ENCODE measurements at regions not wholly inside any gene's neighbourhood (a gene's known extent, or its start where the extent isn't known, plus 50 kb on each side); places are given as distances from the start of the nearest gene placed in this dataset.

- no peaks in the 10 kb centered on the region for H3K4me1 Mint-ChIP-seq
- no peaks in the 10 kb centered on the region for H3K36me3 Mint-ChIP-seq
- no peak for DNase-seq (ENCODE audit: low spot score in 2 of 2)
- no peak overlapping the region for H3K27ac Mint-ChIP-seq
- no peaks in the 10 kb centered on the region for H3K9me3 Mint-ChIP-seq
- no peak overlapping the region for H3K4me3 Mint-ChIP-seq
- no peak for ATAC-seq
Observed at GRCh38 chr4:163662768-163663167, 168.3 kb downstream of the TMA16 start.

DNA sequence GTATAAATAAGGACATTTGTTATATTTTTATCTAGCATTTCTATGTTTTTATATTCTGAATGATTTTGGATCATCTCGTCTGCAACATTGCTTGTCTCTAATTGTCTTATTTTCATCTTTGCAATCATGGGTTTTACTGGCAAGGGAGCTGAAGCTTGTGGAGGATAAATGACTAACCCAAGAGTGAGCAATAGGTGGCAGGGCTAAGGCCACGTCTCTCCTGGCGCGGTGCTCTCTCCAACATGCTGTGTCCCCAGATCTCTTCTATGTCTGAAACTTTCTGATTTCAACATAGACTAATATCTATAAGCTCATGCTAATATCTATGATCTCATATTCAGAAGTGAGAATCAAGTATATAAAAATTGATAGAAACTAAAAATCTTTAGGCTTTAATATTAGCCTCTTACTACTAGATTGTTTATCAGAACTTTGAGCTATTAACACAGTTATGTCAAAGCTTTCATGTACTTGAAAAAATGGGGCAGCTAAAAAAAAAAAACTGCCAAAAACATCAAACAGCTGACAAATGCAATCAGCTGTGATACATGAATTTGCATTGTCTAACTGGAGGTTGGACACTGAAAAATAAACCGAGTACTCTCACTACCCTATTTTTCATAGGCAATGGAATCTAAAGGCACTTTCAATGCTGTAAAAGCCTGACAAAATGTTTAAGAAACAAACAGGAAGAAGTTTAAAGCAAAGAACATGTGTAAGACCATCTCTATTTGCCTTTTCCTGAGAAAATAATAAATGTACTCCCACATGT is 169.2 kb downstream of the TMA16 start:
- ATAC-seq (peak; percentile 43), DNase-seq (ENCODE audit: low spot score in 2 of 2) (no peak)
- Mint-ChIP-seq H3K36me3 (no peaks in the 10 kb centered on the region), H3K4me1 (no peaks in the 10 kb centered on the region), H3K27ac (no peak overlapping the region), H3K4me3 (no peak overlapping the region), H3K9me3 (no peaks in the 10 kb centered on the region)

DNA sequence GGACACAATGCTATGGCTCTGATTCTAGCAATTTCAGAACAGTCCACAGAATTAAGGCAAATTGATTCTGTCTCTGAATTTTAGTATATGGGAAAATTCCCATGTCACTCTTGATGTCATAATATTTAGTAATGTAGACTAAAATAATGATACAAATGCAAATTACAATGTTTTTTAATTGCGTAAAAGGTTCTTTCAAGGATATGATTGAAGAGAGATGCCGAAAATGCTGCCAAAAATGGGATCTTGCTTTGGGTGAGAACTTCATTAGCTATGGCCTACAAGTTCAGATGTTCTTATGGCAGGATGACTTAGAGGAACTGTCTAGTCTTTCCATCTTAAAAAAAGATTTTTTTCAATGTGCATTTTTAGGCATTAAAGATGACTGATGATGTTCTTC is 170.6 kb downstream of the TMA16 start:
- DNase-seq (ENCODE audit: low spot score in 2 of 2), result no peak
- Mint-ChIP-seq H3K27ac (no peak overlapping the region), H3K36me3 (no peaks in the 10 kb centered on the region), H3K9me3 (no peaks in the 10 kb centered on the region), H3K4me3 (no peak overlapping the region), H3K4me1 (no peaks in the 10 kb centered on the region)
- ATAC-seq, result no peak

- no peaks in the 10 kb centered on the region for H3K36me3 Mint-ChIP-seq
- H3K4me1 Mint-ChIP-seq, result no peaks in the 10 kb centered on the region
- no peak overlapping the region for H3K27ac Mint-ChIP-seq
- no peaks in the 10 kb centered on the region for H3K9me3 Mint-ChIP-seq
- ATAC-seq, result no peak
- no peak overlapping the region for H3K4me3 Mint-ChIP-seq
- DNase-seq (ENCODE audit: low spot score in 2 of 2), result no peak
Observed at GRCh38 chr4:163665521-163666331, 171.2 kb downstream of the TMA16 start.

- no peak overlapping the region for H3K27ac Mint-ChIP-seq
- no peaks in the 10 kb centered on the region for H3K9me3 Mint-ChIP-seq
- H3K4me3 Mint-ChIP-seq, result no peak overlapping the region
- no peak for ATAC-seq
- H3K36me3 Mint-ChIP-seq, result no peaks in the 10 kb centered on the region
- no peak for DNase-seq (ENCODE audit: low spot score in 2 of 2)
- no peaks in the 10 kb centered on the region for H3K4me1 Mint-ChIP-seq
Observed at GRCh38 chr4:163666332-163666873, 171.9 kb downstream of the TMA16 start.

- Mint-ChIP-seq H3K4me1 (no peaks in the 10 kb centered on the region), H3K4me3 (no peak overlapping the region), H3K27ac (no peak overlapping the region), H3K36me3 (no peaks in the 10 kb centered on the region), H3K9me3 (no peaks in the 10 kb centered on the region)
- no peak for DNase-seq (ENCODE audit: low spot score in 2 of 2)
- no peak for ATAC-seq
Observed at GRCh38 chr4:163672751-163673150, 178.3 kb downstream of the TMA16 start.

DNA sequence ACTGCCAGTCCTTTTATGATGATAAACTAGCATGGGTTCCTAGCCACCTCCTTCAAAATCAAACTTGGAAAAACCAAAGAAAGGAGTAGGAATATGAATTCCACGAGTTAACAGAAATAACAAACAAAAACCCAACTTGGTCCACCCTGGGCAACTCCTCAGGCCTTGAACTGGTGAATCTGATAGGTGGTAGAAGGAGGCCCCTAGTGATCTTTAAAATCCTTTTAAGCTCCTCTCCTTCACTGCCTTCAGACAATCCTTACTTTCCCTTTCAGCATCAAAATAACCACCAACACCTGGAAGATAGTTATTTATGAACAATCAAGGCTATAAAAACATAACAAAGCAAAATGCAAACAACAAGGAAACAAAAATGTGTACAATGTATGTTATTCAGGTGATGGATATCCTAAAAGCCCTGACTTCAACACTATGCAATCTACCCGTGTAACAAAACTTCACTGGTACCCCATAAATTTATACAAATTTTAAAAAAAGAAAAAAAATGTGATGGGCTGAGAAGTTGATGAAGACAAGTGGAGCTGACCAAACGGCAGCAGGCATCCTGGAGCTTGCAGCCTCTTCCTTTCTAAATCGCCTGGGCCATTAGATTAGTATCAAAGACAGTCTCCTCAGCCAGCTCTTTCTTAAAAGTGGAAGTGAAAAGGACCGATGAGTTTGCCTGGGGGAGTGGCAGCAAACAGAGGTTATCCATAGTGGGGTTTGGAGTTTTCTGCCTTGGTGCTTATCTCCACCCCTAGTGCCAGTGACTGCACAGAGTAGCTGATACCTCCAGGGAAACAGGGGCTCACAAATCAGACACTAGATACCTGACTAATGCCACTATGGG is 179.6 kb downstream of the TMA16 start:
- Mint-ChIP-seq H3K9me3 (no peaks in the 10 kb centered on the region), H3K27ac (no peak overlapping the region), H3K4me3 (no peak overlapping the region), H3K4me1 (no peaks in the 10 kb centered on the region), H3K36me3 (no peaks in the 10 kb centered on the region)
- no peak for DNase-seq (ENCODE audit: low spot score in 2 of 2)
- ATAC-seq, result no peak

- DNase-seq (ENCODE audit: low spot score in 2 of 2) (no peak), ATAC-seq (no peak)
- Mint-ChIP-seq H3K36me3 (no peaks in the 10 kb centered on the region), H3K4me3 (no peak overlapping the region), H3K9me3 (no peaks in the 10 kb centered on the region), H3K4me1 (no peaks in the 10 kb centered on the region), H3K27ac (no peak overlapping the region)
Observed at GRCh38 chr4:163679189-163679588, 184.7 kb downstream of the TMA16 start.

DNA sequence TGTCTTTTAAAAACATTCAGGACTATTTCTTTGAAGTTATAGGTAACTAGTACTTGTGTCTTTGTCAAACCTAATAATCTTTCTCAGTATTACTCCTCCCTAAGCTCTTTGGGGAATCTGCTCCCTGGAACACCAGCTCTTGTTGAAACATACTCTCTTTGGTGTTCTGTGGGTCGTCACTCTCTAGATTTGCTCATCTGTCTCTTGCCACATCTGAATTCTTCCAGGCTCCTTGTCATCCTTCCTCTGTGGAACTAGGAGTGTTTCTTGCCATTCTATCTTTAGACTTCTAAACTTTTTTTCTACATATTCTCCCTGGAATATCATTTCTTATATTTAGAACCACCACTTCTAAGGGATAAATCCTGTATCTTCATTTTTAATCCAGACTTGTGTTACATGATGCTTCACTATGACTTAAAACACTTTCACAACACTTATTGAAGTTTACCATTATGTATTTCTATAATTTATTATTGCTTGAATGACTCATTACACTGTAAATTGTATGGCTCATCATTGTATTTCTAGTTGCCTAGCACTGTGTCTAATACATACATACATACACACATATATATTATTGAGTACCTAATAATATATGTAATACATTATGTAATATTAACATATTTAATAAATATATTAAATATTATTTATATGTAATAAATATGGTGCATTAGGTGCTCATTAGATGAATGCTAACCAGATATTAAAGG is 186.1 kb downstream of the TMA16 start:
- ATAC-seq (no peak), DNase-seq (ENCODE audit: low spot score in 2 of 2) (no peak)
- no peaks in the 10 kb centered on the region for H3K36me3 Mint-ChIP-seq
- H3K4me1 Mint-ChIP-seq, result no peaks in the 10 kb centered on the region
- no peaks in the 10 kb centered on the region for H3K9me3 Mint-ChIP-seq
- H3K27ac Mint-ChIP-seq, result no peak overlapping the region
- H3K4me3 Mint-ChIP-seq, result no peak overlapping the region

DNA sequence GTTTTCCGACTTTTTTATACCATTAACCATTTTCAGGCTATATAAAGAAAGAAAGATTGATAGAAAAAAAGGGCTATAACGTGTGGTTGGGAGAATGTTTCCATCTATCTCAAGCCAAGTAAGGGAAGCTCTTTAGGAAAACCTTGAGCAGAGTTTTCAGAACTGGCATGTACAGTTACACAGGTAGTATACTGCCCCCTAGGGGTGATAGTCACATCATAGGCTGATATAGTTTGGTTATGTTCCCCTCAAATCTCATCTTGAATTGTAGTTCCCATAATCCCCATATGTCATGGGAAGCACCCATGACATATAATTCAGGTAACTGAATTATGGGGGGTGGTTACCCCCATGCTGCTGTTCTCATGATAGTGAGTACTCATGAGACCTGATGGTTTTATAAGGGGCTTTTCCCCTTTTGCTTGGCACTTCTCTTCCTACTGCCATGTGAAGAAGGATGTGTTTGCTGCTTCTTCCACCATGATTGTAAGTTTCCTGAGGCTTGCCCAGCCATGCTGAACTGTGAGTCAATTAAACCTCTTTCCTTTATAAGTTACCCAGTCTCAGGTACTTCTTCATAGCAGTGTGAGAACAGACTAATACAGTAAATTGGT is 186.8 kb downstream of the TMA16 start:
- no peaks in the 10 kb centered on the region for H3K9me3 Mint-ChIP-seq
- ATAC-seq, result peak; percentile 58
- H3K4me3 Mint-ChIP-seq, result no peak overlapping the region
- H3K36me3 Mint-ChIP-seq, result no peaks in the 10 kb centered on the region
- H3K4me1 Mint-ChIP-seq, result no peaks in the 10 kb centered on the region
- H3K27ac Mint-ChIP-seq, result no peak overlapping the region
- no peak for DNase-seq (ENCODE audit: low spot score in 2 of 2)

DNA sequence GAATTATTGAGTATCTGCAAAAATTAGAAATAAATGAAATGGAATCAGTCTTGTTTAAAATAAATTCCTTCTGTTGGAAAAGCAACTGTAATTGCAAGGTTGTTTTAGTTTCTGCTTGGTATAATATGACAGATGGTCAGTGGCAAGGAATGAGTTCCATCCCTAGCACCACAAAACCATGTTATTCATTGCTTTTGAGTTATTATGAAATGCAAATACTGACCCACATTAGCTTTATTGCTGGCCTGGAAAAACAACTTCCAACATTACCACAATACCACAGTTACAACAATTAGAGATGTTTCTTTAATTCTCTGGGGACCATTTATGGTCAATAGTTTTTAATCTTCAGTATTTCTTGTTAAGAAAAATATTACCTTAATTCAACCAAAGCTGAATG is 194.4 kb downstream of the TMA16 start:
- H3K4me1 Mint-ChIP-seq, result no peaks in the 10 kb centered on the region
- no peak overlapping the region for H3K27ac Mint-ChIP-seq
- no peaks in the 10 kb centered on the region for H3K36me3 Mint-ChIP-seq
- DNase-seq (ENCODE audit: low spot score in 2 of 2) (no peak), ATAC-seq (no peak)
- H3K4me3 Mint-ChIP-seq, result no peak overlapping the region
- H3K9me3 Mint-ChIP-seq, result no peaks in the 10 kb centered on the region

- H3K4me3 Mint-ChIP-seq, result no peak overlapping the region
- H3K27ac Mint-ChIP-seq, result no peak overlapping the region
- H3K9me3 Mint-ChIP-seq, result no peaks in the 10 kb centered on the region
- no peak for ATAC-seq
- no peaks in the 10 kb centered on the region for H3K36me3 Mint-ChIP-seq
- H3K4me1 Mint-ChIP-seq, result no peaks in the 10 kb centered on the region
- no peak for DNase-seq (ENCODE audit: low spot score in 2 of 2)
Observed at GRCh38 chr4:163693211-163693610, 198.7 kb downstream of the TMA16 start.

GRCh38 chr4:163693776-163694175 is 199.3 kb downstream of the TMA16 start:
- Mint-ChIP-seq H3K4me3 (no peak overlapping the region), H3K27ac (no peak overlapping the region), H3K4me1 (no peaks in the 10 kb centered on the region), H3K9me3 (no peaks in the 10 kb centered on the region), H3K36me3 (no peaks in the 10 kb centered on the region)
- DNase-seq (ENCODE audit: low spot score in 2 of 2) (no peak), ATAC-seq (peak; percentile 37)

DNA sequence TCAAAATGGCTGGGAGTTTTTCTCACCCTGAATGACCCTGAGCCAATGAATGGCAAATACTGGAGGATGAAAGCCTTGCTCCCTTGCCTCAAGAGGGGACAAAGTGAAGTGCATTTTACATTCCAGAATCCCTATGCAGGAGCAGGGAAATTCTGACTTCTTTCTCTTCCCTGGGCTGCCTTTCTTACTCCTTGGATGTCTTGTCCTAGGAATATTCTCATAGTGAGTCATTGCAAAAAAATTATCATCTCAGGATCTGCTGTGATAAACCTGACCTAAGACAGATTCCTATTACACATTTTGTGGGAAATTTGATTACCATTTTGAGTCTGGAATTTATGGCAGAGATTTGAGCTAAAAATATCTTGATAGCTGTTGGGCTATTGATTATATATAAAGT is 199.9 kb downstream of the TMA16 start:
- Mint-ChIP-seq H3K4me3 (no peak overlapping the region), H3K9me3 (no peaks in the 10 kb centered on the region), H3K27ac (no peak overlapping the region), H3K36me3 (no peaks in the 10 kb centered on the region), H3K4me1 (no peaks in the 10 kb centered on the region)
- no peak for DNase-seq (ENCODE audit: low spot score in 2 of 2)
- ATAC-seq, result no peak

Data from stimulated activated effector memory CD8-positive, alpha-beta T cell treated with anti-CD3 and anti-CD28 coated beads, Interleukin-12 subunit alpha, Interleukin-12 subunit beta, amount 100 ng/mL, for 72 hours (primary cell).